HEK293 (cell line): ENCODE measurements at regions not wholly inside any gene's neighbourhood (a gene's known extent, or its start where the extent isn't known, plus 50 kb on each side); places are given as distances from the start of the nearest gene placed in this dataset.

Experiments
- FEZF1 ChIP-seq: fragments of 450-650 bp; formaldehyde crosslinking; IDR thresholded peaks from 2 replicates; pipeline ENCODE4 v1.5.1; 2016; ENCODE audit warnings: missing biosample characterization, missing genetic modification characterization
- SCRT2 ChIP-seq: fragments of 450-650 bp; formaldehyde crosslinking; IDR thresholded peaks from 2 replicates; pipeline ENCODE4 v1.5.1; 2016; ENCODE audit warnings: missing biosample characterization, missing genetic modification characterization
- TRIM28 ChIP-seq: IDR thresholded peaks from 2 replicates; pipeline ENCODE4 v1.6.1; 2011; ENCODE audit warnings: low read length, control low read depth, borderline replicate concordance
- YY2 ChIP-seq: fragments of 450-650 bp; formaldehyde crosslinking; IDR thresholded peaks from 2 replicates; pipeline ENCODE4 v1.5.1; 2016; ENCODE audit warnings: missing biosample characterization, missing genetic modification characterization
- ZNF549 ChIP-seq: fragments of 450-650 bp; IDR thresholded peaks from 2 replicates; pipeline ENCODE4 v1.5.1; 2018; ENCODE audit warnings: missing biosample characterization, missing genetic modification characterization, mild to moderate bottlenecking, inconsistent platforms, moderate library complexity
- ZNF623 ChIP-seq: fragments of 450-650 bp; formaldehyde crosslinking; IDR thresholded peaks from 2 replicates; pipeline ENCODE4 v1.5.1; 2016; ENCODE audit warnings: missing biosample characterization, missing genetic modification characterization
- ZSCAN16 ChIP-seq: fragments of 450-650 bp; formaldehyde crosslinking; IDR thresholded peaks from 2 replicates; pipeline ENCODE4 v1.5.1; 2016; ENCODE audit warnings: missing biosample characterization, missing genetic modification characterization
- TF ChIP-seq, protein P1 (sequence below): fragments of 450-650 bp; formaldehyde crosslinking; IDR thresholded peaks from 2 replicates; pipeline ENCODE4 v1.5.1; 2016; ENCODE audit warnings: missing biosample characterization, missing genetic modification characterization, low read depth
- TF ChIP-seq, protein P2 (sequence below): fragments of 450-650 bp; formaldehyde crosslinking; IDR thresholded peaks from 2 replicates; pipeline ENCODE4 v1.5.1; 2016; ENCODE audit warnings: missing biosample characterization, missing genetic modification characterization

GRCh38 chr18:67615876-67616275, 99.4 kb upstream of the DSEL start:
- TF ChIP-seq TRIM28 (no peak), ZNF549 (tag by site-specific recombination) (no peak), ZSCAN16 (tag by site-specific recombination) (no peak), SCRT2 (tag by site-specific recombination) (no peak), ZNF623 (tag by site-specific recombination) (no peak), YY2 (tag by site-specific recombination) (no peak), FEZF1 (tag by site-specific recombination) (no peak)
- TF ChIP-seq, protein P1, sequence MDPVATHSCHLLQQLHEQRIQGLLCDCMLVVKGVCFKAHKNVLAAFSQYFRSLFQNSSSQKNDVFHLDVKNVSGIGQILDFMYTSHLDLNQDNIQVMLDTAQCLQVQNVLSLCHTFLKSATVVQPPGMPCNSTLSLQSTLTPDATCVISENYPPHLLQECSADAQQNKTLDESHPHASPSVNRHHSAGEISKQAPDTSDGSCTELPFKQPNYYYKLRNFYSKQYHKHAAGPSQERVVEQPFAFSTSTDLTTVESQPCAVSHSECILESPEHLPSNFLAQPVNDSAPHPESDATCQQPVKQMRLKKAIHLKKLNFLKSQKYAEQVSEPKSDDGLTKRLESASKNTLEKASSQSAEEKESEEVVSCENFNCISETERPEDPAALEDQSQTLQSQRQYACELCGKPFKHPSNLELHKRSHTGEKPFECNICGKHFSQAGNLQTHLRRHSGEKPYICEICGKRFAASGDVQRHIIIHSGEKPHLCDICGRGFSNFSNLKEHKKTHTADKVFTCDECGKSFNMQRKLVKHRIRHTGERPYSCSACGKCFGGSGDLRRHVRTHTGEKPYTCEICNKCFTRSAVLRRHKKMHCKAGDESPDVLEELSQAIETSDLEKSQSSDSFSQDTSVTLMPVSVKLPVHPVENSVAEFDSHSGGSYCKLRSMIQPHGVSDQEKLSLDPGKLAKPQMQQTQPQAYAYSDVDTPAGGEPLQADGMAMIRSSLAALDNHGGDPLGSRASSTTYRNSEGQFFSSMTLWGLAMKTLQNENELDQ (tag by site-specific recombination), result no peak
- TF ChIP-seq, protein P2, sequence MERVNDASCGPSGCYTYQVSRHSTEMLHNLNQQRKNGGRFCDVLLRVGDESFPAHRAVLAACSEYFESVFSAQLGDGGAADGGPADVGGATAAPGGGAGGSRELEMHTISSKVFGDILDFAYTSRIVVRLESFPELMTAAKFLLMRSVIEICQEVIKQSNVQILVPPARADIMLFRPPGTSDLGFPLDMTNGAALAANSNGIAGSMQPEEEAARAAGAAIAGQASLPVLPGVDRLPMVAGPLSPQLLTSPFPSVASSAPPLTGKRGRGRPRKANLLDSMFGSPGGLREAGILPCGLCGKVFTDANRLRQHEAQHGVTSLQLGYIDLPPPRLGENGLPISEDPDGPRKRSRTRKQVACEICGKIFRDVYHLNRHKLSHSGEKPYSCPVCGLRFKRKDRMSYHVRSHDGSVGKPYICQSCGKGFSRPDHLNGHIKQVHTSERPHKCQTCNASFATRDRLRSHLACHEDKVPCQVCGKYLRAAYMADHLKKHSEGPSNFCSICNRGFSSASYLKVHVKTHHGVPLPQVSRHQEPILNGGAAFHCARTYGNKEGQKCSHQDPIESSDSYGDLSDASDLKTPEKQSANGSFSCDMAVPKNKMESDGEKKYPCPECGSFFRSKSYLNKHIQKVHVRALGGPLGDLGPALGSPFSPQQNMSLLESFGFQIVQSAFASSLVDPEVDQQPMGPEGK (tag by site-specific recombination), result no peak
